Endodermal cell (in vitro differentiated cells): ENCODE measurements at regions not wholly inside any gene's neighbourhood (a gene's known extent, or its start where the extent isn't known, plus 50 kb on each side); places are given as distances from the start of the nearest gene placed in this dataset.

ENCODE experiments used
- DNase-seq: peaks from one replicate; pipeline ENCODE4 v3.0.0-alpha.2; 2017
- H3K27ac ChIP-seq: 2 replicates; pipeline ENCODE4 v1.5.1; 2013; ENCODE audit warnings: mild to moderate bottlenecking, low read depth, low read length, moderate library complexity
- H3K27me3 ChIP-seq: 2 replicates; pipeline ENCODE4 v1.6.1; 2013; ENCODE audit warnings: mild to moderate bottlenecking, low read length, moderate library complexity; ENCODE audit not compliant: insufficient read depth, control insufficient read depth, poor library complexity, severe bottlenecking
- H3K36me3 ChIP-seq: 2 replicates; pipeline ENCODE4 v1.7.0; 2013; ENCODE audit warnings: mild to moderate bottlenecking, low read length, moderate library complexity; ENCODE audit not compliant: control insufficient read depth, insufficient read depth
- H3K4me1 ChIP-seq: one replicate; pipeline ENCODE4 v1.7.0; 2013; ENCODE audit warnings: low read length; ENCODE audit not compliant: control insufficient read depth, insufficient read depth
- H3K4me3 ChIP-seq: 2 replicates; pipeline ENCODE4 v1.5.1; 2013; ENCODE audit warnings: mild to moderate bottlenecking, low read length, moderate library complexity
- H3K9ac ChIP-seq: 2 replicates; pipeline ENCODE4 v1.6.1; 2013; ENCODE audit warnings: mild to moderate bottlenecking, low read length, moderate library complexity; ENCODE audit not compliant: poor library complexity, severe bottlenecking; ENCODE audit errors: extremely low read depth
- H3K9me3 ChIP-seq: 2 replicates; pipeline ENCODE4 v1.6.1; 2013; ENCODE audit warnings: mild to moderate bottlenecking, low read length, moderate library complexity; ENCODE audit not compliant: control insufficient read depth
- H3K27ac Mint-ChIP-seq: 2 replicates; pipeline ENCODE4 v1.8.0; 2020; ENCODE audit warnings: mixed read lengths
- H3K27me3 Mint-ChIP-seq: 2 replicates; pipeline ENCODE4 v1.8.0; 2021; ENCODE audit warnings: mild to moderate bottlenecking, mixed read lengths; ENCODE audit not compliant: insufficient read depth
- H3K36me3 Mint-ChIP-seq: 2 replicates; pipeline ENCODE4 v1.8.0; 2020; ENCODE audit warnings: low read depth, mixed read lengths
- H3K4me1 Mint-ChIP-seq: 2 replicates; pipeline ENCODE4 v1.8.0; 2020; ENCODE audit warnings: mixed read lengths
- H3K4me3 Mint-ChIP-seq: 2 replicates; pipeline ENCODE4 v1.8.0; 2020; ENCODE audit warnings: mild to moderate bottlenecking, moderate library complexity, mixed read lengths
- H3K9me3 Mint-ChIP-seq: 2 replicates; pipeline ENCODE4 v1.8.0; 2020; ENCODE audit warnings: mild to moderate bottlenecking, mixed read lengths
- CTCF ChIP-seq: fragments of 200-600 bp; sonication (generic); conservative IDR thresholded peaks from 2 replicates; pipeline ENCODE4 v1.5.0; 2021; ENCODE audit warnings: antibody characterized with exemption, mild to moderate bottlenecking
- WGBS, 2 experiments: methylation state at CpG; one replicate each; pipeline versions ENCODE4 v1.1.5 to v1.1.7; 2013; ENCODE audit warnings: missing lambda C conversion rate in 2 of 2, mixed read lengths in 1 of 2; ENCODE audit not compliant: insufficient coverage in 1 of 2, insufficient read length in 1 of 2; 5-methylcytosine and 5-hydroxymethylcytosine counted together

- Mint-ChIP-seq H3K4me1 (no peaks in the 10 kb centered on the region), H3K27me3 (no peaks in the 10 kb centered on the region), H3K4me3 (no peak overlapping the region), H3K27ac (no peak overlapping the region), H3K9me3 (no peaks in the 10 kb centered on the region), H3K36me3 (no peaks in the 10 kb centered on the region)
- 100% methylated on average over 3 of the region's 4 CpGs; no CpG with 5 or more reads in 1 of the 2 experiments for WGBS, 2 experiments
- no peak overlapping the region for H3K27ac ChIP-seq
- no peak for TF ChIP-seq CTCF
- no peaks in the 10 kb centered on the region for H3K27me3 ChIP-seq
- DNase-seq: no peak
- no peak overlapping the region for H3K9ac ChIP-seq
- H3K4me1 ChIP-seq: no peaks in the 10 kb centered on the region
- H3K4me3 ChIP-seq: no peak overlapping the region
- H3K9me3 ChIP-seq: no peaks in the 10 kb centered on the region
- no peaks in the 10 kb centered on the region for H3K36me3 ChIP-seq
These were observed 923.6 kb downstream of the NLGN4Y start for GRCh38 chrY:15447959-15448358.

GRCh38 chrY:15455133-15455937 is 931.0 kb downstream of the NLGN4Y start:
- Histone ChIP-seq H3K36me3 (no peaks in the 10 kb centered on the region), H3K4me1 (no peaks in the 10 kb centered on the region), H3K27ac (no peak overlapping the region), H3K9me3 (peaks cover 8% of the 10 kb centered on the region), H3K9ac (no peak overlapping the region), H3K4me3 (no peak overlapping the region), H3K27me3 (no peaks in the 10 kb centered on the region)
- no peak overlapping the region for H3K4me3 Mint-ChIP-seq
- H3K9me3 Mint-ChIP-seq: no peaks in the 10 kb centered on the region
- H3K36me3 Mint-ChIP-seq: no peaks in the 10 kb centered on the region
- no peak overlapping the region for H3K27ac Mint-ChIP-seq
- DNase-seq: no peak
- WGBS, 2 experiments: 86 to 94% methylated on average over 4 to 37 of the region's 39 CpGs
- H3K27me3 Mint-ChIP-seq: no peaks in the 10 kb centered on the region
- no peaks in the 10 kb centered on the region for H3K4me1 Mint-ChIP-seq
- no peak for TF ChIP-seq CTCF

- H3K4me1 ChIP-seq: no peaks in the 10 kb centered on the region
- H3K36me3 ChIP-seq: no peaks in the 10 kb centered on the region
- no peak overlapping the region for H3K4me3 ChIP-seq
- no peak overlapping the region for H3K27ac ChIP-seq
- H3K36me3 Mint-ChIP-seq: no peaks in the 10 kb centered on the region
- H3K9me3 ChIP-seq: peaks cover 8% of the 10 kb centered on the region
- WGBS, 2 experiments: 97 to 98% methylated on average over 8 to 49 of the region's 49 CpGs
- no peaks in the 10 kb centered on the region for H3K9me3 Mint-ChIP-seq
- no peak for TF ChIP-seq CTCF
- no peaks in the 10 kb centered on the region for H3K4me1 Mint-ChIP-seq
- no peak overlapping the region for H3K4me3 Mint-ChIP-seq
- H3K27me3 ChIP-seq: no peaks in the 10 kb centered on the region
- H3K27ac Mint-ChIP-seq: no peak overlapping the region
- H3K9ac ChIP-seq: no peak overlapping the region
- H3K27me3 Mint-ChIP-seq: no peaks in the 10 kb centered on the region
- no peak for DNase-seq
These were observed 931.7 kb downstream of the NLGN4Y start for GRCh38 chrY:15455980-15456469.
